ENCODE measurements at regions not wholly inside any gene's neighbourhood (a gene's known extent, or its start where the extent isn't known, plus 50 kb on each side); places are given as distances from the start of the nearest gene placed in this dataset.

DNA sequence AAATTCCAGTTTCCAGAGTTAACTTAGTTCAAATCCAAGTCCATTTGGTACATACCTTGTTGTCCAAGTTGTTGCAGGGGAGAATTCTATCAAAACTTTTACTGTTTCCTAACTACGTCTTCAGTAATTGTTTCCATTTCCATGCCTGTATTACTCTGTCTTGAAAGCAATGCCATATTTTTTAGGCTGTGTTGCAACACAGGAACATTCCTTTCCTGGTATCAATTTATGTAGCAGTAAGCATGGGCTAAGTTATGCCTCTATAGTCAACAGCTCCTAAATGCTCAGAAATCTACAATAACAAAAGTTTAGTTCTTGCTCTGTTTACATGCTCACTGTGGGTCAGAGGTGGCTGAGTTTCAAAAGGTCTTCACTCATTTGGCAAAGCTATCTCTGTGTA lies 1943.8 kb upstream of the PIK3C3 start (continued):
- TF ChIP-seq, protein P1, sequence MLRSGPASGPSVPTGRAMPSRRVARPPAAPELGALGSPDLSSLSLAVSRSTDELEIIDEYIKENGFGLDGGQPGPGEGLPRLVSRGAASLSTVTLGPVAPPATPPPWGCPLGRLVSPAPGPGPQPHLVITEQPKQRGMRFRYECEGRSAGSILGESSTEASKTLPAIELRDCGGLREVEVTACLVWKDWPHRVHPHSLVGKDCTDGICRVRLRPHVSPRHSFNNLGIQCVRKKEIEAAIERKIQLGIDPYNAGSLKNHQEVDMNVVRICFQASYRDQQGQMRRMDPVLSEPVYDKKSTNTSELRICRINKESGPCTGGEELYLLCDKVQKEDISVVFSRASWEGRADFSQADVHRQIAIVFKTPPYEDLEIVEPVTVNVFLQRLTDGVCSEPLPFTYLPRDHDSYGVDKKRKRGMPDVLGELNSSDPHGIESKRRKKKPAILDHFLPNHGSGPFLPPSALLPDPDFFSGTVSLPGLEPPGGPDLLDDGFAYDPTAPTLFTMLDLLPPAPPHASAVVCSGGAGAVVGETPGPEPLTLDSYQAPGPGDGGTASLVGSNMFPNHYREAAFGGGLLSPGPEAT (IDR thresholded peaks at IDR 0.05; ENCODE audit: low read depth): no peak
- TF ChIP-seq, protein P2, sequence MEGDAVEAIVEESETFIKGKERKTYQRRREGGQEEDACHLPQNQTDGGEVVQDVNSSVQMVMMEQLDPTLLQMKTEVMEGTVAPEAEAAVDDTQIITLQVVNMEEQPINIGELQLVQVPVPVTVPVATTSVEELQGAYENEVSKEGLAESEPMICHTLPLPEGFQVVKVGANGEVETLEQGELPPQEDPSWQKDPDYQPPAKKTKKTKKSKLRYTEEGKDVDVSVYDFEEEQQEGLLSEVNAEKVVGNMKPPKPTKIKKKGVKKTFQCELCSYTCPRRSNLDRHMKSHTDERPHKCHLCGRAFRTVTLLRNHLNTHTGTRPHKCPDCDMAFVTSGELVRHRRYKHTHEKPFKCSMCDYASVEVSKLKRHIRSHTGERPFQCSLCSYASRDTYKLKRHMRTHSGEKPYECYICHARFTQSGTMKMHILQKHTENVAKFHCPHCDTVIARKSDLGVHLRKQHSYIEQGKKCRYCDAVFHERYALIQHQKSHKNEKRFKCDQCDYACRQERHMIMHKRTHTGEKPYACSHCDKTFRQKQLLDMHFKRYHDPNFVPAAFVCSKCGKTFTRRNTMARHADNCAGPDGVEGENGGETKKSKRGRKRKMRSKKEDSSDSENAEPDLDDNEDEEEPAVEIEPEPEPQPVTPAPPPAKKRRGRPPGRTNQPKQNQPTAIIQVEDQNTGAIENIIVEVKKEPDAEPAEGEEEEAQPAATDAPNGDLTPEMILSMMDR (IDR thresholded peaks at IDR 0.05 in 2 of 3, conservative IDR thresholded peaks at IDR 0.05 in 1 of 3; ENCODE audit: control insufficient read depth in 2 of 3, extremely low read depth in 1 of 3, insufficient read depth in 1 of 3, low read depth in 3 of 3, low read length in 3 of 3): no peak
- no peak for TF ChIP-seq FOXM1 (IDR thresholded peaks at IDR 0.05; ENCODE audit: low read depth, low read length)
- TF ChIP-seq CREB1 (IDR thresholded peaks at IDR 0.05; ENCODE audit: low read depth): no peak
- TF ChIP-seq, protein P3, sequence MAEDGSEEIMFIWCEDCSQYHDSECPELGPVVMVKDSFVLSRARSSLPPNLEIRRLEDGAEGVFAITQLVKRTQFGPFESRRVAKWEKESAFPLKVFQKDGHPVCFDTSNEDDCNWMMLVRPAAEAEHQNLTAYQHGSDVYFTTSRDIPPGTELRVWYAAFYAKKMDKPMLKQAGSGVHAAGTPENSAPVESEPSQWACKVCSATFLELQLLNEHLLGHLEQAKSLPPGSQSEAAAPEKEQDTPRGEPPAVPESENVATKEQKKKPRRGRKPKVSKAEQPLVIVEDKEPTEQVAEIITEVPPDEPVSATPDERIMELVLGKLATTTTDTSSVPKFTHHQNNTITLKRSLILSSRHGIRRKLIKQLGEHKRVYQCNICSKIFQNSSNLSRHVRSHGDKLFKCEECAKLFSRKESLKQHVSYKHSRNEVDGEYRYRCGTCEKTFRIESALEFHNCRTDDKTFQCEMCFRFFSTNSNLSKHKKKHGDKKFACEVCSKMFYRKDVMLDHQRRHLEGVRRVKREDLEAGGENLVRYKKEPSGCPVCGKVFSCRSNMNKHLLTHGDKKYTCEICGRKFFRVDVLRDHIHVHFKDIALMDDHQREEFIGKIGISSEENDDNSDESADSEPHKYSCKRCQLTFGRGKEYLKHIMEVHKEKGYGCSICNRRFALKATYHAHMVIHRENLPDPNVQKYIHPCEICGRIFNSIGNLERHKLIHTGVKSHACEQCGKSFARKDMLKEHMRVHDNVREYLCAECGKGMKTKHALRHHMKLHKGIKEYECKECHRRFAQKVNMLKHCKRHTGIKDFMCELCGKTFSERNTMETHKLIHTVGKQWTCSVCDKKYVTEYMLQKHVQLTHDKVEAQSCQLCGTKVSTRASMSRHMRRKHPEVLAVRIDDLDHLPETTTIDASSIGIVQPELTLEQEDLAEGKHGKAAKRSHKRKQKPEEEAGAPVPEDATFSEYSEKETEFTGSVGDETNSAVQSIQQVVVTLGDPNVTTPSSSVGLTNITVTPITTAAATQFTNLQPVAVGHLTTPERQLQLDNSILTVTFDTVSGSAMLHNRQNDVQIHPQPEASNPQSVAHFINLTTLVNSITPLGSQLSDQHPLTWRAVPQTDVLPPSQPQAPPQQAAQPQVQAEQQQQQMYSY (CRISPR knock-in tag; IDR thresholded peaks at IDR 0.05): no peak
- no peak for TF ChIP-seq IKZF1 (conservative IDR thresholded peaks at IDR 0.05)
- TF ChIP-seq POLR2AphosphoS2 (IDR thresholded peaks at IDR 0.05; ENCODE audit: low read depth, low read length): no peak
- no peak for TF ChIP-seq CBFB (IDR thresholded peaks at IDR 0.05; ENCODE audit: low read depth)
- TF ChIP-seq RELA (IDR thresholded peaks at IDR 0.05; ENCODE audit: borderline replicate concordance, partially characterized antibody): no peak
- TF ChIP-seq POLR2AphosphoS5 (IDR thresholded peaks at IDR 0.05; ENCODE audit: low read length): no peak
- TF ChIP-seq, protein P4, sequence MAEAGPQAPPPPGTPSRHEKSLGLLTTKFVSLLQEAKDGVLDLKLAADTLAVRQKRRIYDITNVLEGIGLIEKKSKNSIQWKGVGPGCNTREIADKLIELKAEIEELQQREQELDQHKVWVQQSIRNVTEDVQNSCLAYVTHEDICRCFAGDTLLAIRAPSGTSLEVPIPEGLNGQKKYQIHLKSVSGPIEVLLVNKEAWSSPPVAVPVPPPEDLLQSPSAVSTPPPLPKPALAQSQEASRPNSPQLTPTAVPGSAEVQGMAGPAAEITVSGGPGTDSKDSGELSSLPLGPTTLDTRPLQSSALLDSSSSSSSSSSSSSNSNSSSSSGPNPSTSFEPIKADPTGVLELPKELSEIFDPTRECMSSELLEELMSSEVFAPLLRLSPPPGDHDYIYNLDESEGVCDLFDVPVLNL (IDR thresholded peaks at IDR 0.05; ENCODE audit: low read depth, low read length): no peak
- TF ChIP-seq MYC (IDR thresholded peaks at IDR 0.05; ENCODE audit: insufficient read depth, insufficient read length, insufficient replicate concordance, low read length, severe bottlenecking): no peak

Data from GM12878 (cell line).